AG04449 (cell line): ENCODE measurements at regions not wholly inside any gene's neighbourhood (a gene's known extent, or its start where the extent isn't known, plus 50 kb on each side); places are given as distances from the start of the nearest gene placed in this dataset.

ENCODE experiments used
- CTCF ChIA-PET: fragments of 350-600 bp; formaldehyde crosslinking; extraction: SDS; loops from one replicate; lab custom pipeline; 2021; ENCODE audit warnings: antibody characterized with exemption; lab: Yijun Ruan, JAX
- POLR2A ChIA-PET: fragments of 400-600, 350-600 bp; formaldehyde crosslinking; extraction: SDS; loops from one replicate; lab custom pipeline; 2020; ENCODE audit warnings: antibody characterized with exemption, inconsistent platforms; lab: Yijun Ruan, JAX
- DNase-seq: peaks from one replicate; pipeline ENCODE4 v3.0.0-alpha.2; 2010; ENCODE audit warnings: low read depth, low spot score
- H3K4me3 ChIP-seq: 2 replicates; pipeline ENCODE4 v1.5.1; 2011; ENCODE audit warnings: low read depth, mild to moderate bottlenecking, control low read depth, low read length
- TF ChIP-seq, protein P1 (sequence below): IDR thresholded peaks from one replicate; pipeline ENCODE4 v1.5.1; 2011; ENCODE audit warnings: mild to moderate bottlenecking, moderate library complexity, low read length, control low read depth, inconsistent platforms; ENCODE audit not compliant: insufficient read depth; ENCODE audit errors: missing control alignments

DNA sequence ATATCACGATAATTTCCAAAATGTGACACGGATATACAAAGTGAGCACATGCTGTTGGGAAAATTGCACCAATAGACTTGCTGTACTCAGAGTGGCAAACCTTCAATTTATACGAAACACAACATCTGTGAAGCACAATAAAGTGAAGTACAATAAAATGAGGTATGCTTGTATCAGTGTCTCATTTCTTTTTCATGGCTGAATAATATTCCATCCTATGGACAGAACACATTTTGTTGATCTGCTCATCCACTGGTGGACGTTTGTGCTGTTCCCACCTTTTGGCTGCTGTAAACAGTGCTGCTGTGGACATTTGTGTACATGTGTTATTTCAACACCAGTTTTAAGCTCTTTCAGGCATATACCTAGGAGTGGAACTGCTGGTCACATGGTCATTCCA lies 78.7 kb upstream of the CCND1 start:
- ChIA-PET CTCF (interaction anchor here (0.8 kb wide), 1 partner anchor 26 kb away, joined by 3 read pairs; no protein-coding TSS in a partner anchor), POLR2A (no interaction called here)
- DNase-seq: no peak
- H3K4me3 ChIP-seq: no peak overlapping the region
- TF ChIP-seq, protein P1, sequence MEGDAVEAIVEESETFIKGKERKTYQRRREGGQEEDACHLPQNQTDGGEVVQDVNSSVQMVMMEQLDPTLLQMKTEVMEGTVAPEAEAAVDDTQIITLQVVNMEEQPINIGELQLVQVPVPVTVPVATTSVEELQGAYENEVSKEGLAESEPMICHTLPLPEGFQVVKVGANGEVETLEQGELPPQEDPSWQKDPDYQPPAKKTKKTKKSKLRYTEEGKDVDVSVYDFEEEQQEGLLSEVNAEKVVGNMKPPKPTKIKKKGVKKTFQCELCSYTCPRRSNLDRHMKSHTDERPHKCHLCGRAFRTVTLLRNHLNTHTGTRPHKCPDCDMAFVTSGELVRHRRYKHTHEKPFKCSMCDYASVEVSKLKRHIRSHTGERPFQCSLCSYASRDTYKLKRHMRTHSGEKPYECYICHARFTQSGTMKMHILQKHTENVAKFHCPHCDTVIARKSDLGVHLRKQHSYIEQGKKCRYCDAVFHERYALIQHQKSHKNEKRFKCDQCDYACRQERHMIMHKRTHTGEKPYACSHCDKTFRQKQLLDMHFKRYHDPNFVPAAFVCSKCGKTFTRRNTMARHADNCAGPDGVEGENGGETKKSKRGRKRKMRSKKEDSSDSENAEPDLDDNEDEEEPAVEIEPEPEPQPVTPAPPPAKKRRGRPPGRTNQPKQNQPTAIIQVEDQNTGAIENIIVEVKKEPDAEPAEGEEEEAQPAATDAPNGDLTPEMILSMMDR: no peak

DNA sequence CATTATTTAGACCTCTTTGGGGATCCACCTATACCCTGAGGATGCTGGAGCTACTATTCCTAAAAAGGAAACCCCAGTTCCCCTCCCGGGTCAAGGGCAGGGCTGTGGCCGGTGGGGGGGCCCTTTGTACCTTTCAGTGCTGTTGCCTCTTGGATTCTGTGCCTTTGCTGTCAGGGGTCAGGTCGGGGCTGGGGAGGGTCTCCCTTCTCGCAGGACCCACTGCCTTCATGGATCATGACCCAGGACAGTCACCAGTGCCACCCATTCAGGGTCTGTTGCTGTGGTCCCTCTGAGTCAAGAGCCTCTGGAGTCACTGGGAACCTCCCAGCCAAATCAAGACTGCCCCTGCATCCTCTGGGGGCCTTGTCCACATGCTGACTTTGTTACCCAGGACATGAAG lies 78.1 kb upstream of the CCND1 start:
- CTCF ChIA-PET: interaction anchor here (0.8 kb wide), 1 partner anchor 25 kb away, joined by 3 read pairs; no protein-coding TSS in a partner anchor

DNA sequence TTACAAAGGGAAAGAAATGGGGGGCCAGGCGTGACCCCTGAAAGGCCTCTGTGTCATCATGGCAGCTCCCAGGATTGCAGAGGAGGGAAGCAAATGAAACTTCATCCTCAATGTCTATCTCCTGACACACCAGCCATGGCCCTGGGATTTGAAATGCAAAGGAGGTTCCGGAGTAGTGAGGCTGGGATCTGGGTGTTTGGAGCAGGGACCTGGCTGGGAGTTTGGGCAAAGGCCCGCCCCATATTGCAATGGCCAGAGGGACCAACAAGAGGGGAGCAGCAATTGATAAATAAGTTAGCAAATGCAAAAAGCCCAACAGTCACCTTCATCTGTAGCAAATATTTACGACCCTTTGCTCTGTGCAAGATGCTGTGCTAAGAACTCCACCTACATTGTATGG lies 77.7 kb upstream of the CCND1 start:
- H3K4me3 ChIP-seq: no peak overlapping the region
- TF ChIP-seq, protein P1: no peak
- no peak for DNase-seq
- ChIA-PET CTCF (interaction anchor here (0.8 kb wide), 1 partner anchor 25 kb away, joined by 3 read pairs; no protein-coding TSS in a partner anchor), POLR2A (no interaction called here)

More for the DNA sequence above, 78.1 kb upstream of the CCND1 start:
- no peak for DNase-seq
- TF ChIP-seq, protein P1: no peak
- no peak overlapping the region for H3K4me3 ChIP-seq
- POLR2A ChIA-PET: no interaction called here

DNA sequence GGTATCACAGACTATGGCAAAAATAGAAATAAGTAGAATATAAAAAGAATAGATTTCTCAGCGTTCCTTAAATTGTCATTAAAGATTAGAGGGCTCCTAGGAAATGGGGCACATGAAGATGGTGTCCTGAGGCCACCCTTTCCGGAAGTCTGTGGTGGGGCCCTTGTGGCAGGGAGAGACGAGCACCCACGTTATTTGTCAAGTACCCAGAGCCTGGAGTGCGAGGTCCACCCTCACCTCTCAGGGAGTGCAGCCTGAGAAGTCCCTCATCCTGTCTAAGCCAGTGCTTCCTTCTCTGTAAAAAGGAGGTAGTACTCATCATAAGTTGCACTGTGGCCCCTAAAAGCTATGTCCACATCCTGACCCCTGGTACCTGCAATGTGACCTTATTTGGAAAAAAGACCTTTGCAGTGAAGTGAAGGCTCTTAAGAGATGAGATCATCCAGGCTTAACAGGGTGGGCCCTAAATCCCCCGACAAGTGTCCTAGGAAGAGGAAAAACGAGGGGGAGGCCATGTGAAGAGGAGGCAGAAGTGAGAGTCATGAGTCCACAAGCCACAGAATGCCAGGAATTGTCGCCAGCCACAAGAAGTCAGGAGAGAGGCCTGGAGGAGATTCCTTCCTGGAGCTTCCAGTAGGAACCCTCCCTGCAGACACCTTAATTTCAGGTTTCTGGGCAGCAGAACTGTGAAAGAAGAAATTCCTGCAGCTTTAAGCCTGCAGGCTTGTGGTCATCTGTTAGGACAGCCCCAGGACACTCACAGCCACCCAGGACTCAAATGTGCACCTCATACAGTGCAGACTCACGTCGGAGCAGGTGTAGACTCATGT lies 76.8 kb upstream of the CCND1 start:
- ChIA-PET POLR2A (no interaction called here), CTCF (interaction anchor here (1.4 kb wide), 1 partner anchor 24 kb away, joined by 3 read pairs; no protein-coding TSS in a partner anchor)
- TF ChIP-seq, protein P1: no peak
- no peak for DNase-seq
- H3K4me3 ChIP-seq: no peak overlapping the region

DNA sequence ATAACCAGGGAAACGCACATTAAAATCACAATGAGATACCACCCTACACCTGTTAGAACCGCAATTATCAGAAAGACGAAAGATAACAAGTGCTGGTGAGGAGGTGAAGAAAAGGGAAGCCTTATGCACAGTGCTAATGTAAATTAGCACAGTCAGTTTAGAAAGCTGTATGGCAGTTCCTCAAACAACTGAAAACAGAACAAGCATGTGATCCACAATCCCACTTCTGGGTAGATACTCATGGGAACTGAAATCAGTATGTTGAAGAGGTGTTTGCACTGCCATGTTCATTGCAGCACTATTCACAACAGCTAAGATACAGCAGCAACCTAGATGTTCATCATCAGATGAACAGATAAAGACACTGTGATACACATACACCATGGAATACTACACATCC lies 75.0 kb upstream of the CCND1 start:
- ChIA-PET CTCF (no interaction called here), POLR2A (no interaction called here)
- TF ChIP-seq, protein P1: no peak

More for the DNA sequence above, 75.0 kb upstream of the CCND1 start:
- no peak for DNase-seq
- no peak overlapping the region for H3K4me3 ChIP-seq
